ENCODE measurements at regions not wholly inside any gene's neighbourhood (a gene's known extent, or its start where the extent isn't known, plus 50 kb on each side); places are given as distances from the start of the nearest gene placed in this dataset.

DNA sequence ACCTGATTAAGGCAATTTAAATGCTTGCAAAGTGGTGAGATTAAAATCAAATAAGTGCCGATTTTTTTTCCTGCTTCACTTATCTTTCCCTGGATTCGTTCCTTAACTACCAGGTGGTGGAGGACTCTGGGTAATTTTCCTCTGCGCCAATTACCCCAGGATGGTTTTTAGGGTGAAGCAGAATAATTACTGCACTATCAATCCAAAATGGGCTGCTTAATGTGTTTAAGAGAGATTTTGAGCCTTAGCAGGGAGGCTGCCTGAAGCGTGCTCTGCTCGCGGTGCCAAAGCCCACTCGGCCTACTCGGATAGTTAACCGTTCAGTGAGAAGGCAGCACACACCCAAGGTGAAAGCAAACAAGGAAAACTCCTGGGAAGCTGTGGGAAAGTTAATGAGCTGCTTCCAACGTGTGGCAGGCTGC, 274.9 kb upstream of the LMO3 start:
- intact Hi-C loops (cut with DNase I; ENCODE audit: low total_unique reads) = no loop called here
- H3K4me1 ChIP-seq = no peaks in the 10 kb centered on the region
- no peak overlapping the region for H3K4me3 ChIP-seq
- 51 to 62% (median 59%) methylated on average over 10 of the region's 10 CpGs for WGBS, 5 donors
- DNase-seq = no peak
- no peak overlapping the region for H3K27ac ChIP-seq
- H3K9me3 ChIP-seq = peaks cover 0 to 7% (median 0%) of the 10 kb centered on the region in 8 donors
- no peaks in the 10 kb centered on the region for H3K27me3 ChIP-seq (replicated peaks in 1 of 7)
- TF ChIP-seq POLR2AphosphoS5 (IDR thresholded peaks at IDR 0.05) = no peak
- TF ChIP-seq POLR2A (IDR thresholded peaks at IDR 0.05) = no peak
- TF ChIP-seq CTCF (IDR thresholded peaks at IDR 0.05 in 8 of 11, conservative IDR thresholded peaks at IDR 0.05 in 3 of 11) = no peak
- no peaks in the 10 kb centered on the region for H3K36me3 ChIP-seq

- Histone ChIP-seq H3K36me3 (no peaks in the 10 kb centered on the region), H3K27ac (no peak overlapping the region), H3K27me3 (replicated peaks in 1 of 7) (no peaks in the 10 kb centered on the region), H3K4me1 (no peaks in the 10 kb centered on the region), H3K9me3 (peaks cover 0 to 18% (median 8%) of the 10 kb centered on the region in 8 donors), H3K4me3 (no peak overlapping the region)
- intact Hi-C loops (cut with DNase I; ENCODE audit: low total_unique reads) = no loop called here
- WGBS, 5 donors = 54 to 80% (median 70%) methylated on average over 1 of the region's 1 CpG
- DNase-seq = no peak
- TF ChIP-seq CTCF (IDR thresholded peaks at IDR 0.05 in 8 of 11, conservative IDR thresholded peaks at IDR 0.05 in 3 of 11) (no peak), POLR2AphosphoS5 (IDR thresholded peaks at IDR 0.05) (no peak), POLR2A (IDR thresholded peaks at IDR 0.05) (no peak)
Observed at GRCh38 chr12:16870845-16871244, 264.9 kb upstream of the LMO3 start.

- DNase-seq = no peak
- no peaks in the 10 kb centered on the region for H3K36me3 ChIP-seq
- TF ChIP-seq POLR2AphosphoS5 (IDR thresholded peaks at IDR 0.05) = no peak
- TF ChIP-seq POLR2A (IDR thresholded peaks at IDR 0.05) = no peak
- TF ChIP-seq CTCF (IDR thresholded peaks at IDR 0.05 in 8 of 11, conservative IDR thresholded peaks at IDR 0.05 in 3 of 11) = no peak
- H3K27me3 ChIP-seq (replicated peaks in 1 of 7) = no peaks in the 10 kb centered on the region
- no peak overlapping the region for H3K4me3 ChIP-seq
- intact Hi-C loops (cut with DNase I; ENCODE audit: low total_unique reads) = no loop called here
- H3K9me3 ChIP-seq = peaks cover 0 to 4% (median 0%) of the 10 kb centered on the region in 8 donors
- H3K4me1 ChIP-seq = no peaks in the 10 kb centered on the region
- no peak overlapping the region for H3K27ac ChIP-seq
Observed at GRCh38 chr12:16863742-16864141, 257.8 kb upstream of the LMO3 start.

- Histone ChIP-seq H3K9me3 (peaks cover 0 to 5% (median 0%) of the 10 kb centered on the region in 8 donors), H3K4me3 (no peak overlapping the region), H3K4me1 (no peaks in the 10 kb centered on the region), H3K27me3 (replicated peaks in 1 of 7) (no peaks in the 10 kb centered on the region), H3K27ac (no peak overlapping the region), H3K36me3 (no peaks in the 10 kb centered on the region)
- DNase-seq = no peak
- 59 to 81% (median 69%) methylated on average over 1 of the region's 1 CpG for WGBS, 5 donors
- no peak for TF ChIP-seq POLR2AphosphoS5 (IDR thresholded peaks at IDR 0.05)
- TF ChIP-seq CTCF (IDR thresholded peaks at IDR 0.05 in 8 of 11, conservative IDR thresholded peaks at IDR 0.05 in 3 of 11) = no peak
- TF ChIP-seq POLR2A (IDR thresholded peaks at IDR 0.05) = no peak
- intact Hi-C loops (cut with DNase I; ENCODE audit: low total_unique reads) = no loop called here
Observed at GRCh38 chr12:16857456-16857923, 251.5 kb upstream of the LMO3 start.

Measured in spleen (tissue), 11 donors.